Astrocyte of the cerebellum (primary cell): ENCODE measurements at regions not wholly inside any gene's neighbourhood (a gene's known extent, or its start where the extent isn't known, plus 50 kb on each side); places are given as distances from the start of the nearest gene placed in this dataset.

Source experiments
- DNase-seq: peaks from one replicate; pipeline ENCODE4 v3.0.0-alpha.2; 2011; ENCODE audit warnings: low read depth
- H3K4me3 ChIP-seq: 2 replicates; pipeline ENCODE4 v1.5.1; 2011; ENCODE audit warnings: mild to moderate bottlenecking, low read depth, low read length, moderate library complexity
- CTCF ChIP-seq: IDR thresholded peaks from 2 replicates; pipeline ENCODE4 v1.5.1; 2012; ENCODE audit warnings: low read length, low read depth, moderate library complexity, mild to moderate bottlenecking; ENCODE audit errors: missing control alignments
- in situ Hi-C: cut with HindIII; loops from 2 replicates; pipeline ENCODE4 v1.10.0; 2017; ENCODE audit warnings: low sequenced_read_pairs

GRCh38 chr2:5846881-5847280, 154.7 kb downstream of the SOX11 start:
- H3K4me3 ChIP-seq = no peak overlapping the region
- TF ChIP-seq CTCF = no peak
- in situ Hi-C loops = no loop called here
- peak; percentile 13 for DNase-seq

GRCh38 chr2:5849562-5849961, 157.4 kb downstream of the SOX11 start:
- TF ChIP-seq CTCF = no peak
- DNase-seq = no peak
- in situ Hi-C loops = no loop called here
- no peak overlapping the region for H3K4me3 ChIP-seq

- no peak overlapping the region for H3K4me3 ChIP-seq
- no peak for DNase-seq
- no peak for TF ChIP-seq CTCF
- in situ Hi-C loops = no loop called here
These were observed 159.2 kb downstream of the SOX11 start for GRCh38 chr2:5851410-5851809.

- DNase-seq = no peak
- no peak for TF ChIP-seq CTCF
- in situ Hi-C loops = no loop called here
- H3K4me3 ChIP-seq = no peak overlapping the region
These were observed 162.6 kb downstream of the SOX11 start for GRCh38 chr2:5854797-5855196.

- TF ChIP-seq CTCF = no peak
- no peak for DNase-seq
- in situ Hi-C loops = no loop called here
- no peak overlapping the region for H3K4me3 ChIP-seq
These were observed 174.9 kb downstream of the SOX11 start for GRCh38 chr2:5867056-5867455.

GRCh38 chr2:5868931-5869330, 176.7 kb downstream of the SOX11 start:
- no peak for DNase-seq
- H3K4me3 ChIP-seq = no peak overlapping the region
- TF ChIP-seq CTCF = no peak
- in situ Hi-C loops = no loop called here

GRCh38 chr2:5869936-5870335, 177.8 kb downstream of the SOX11 start:
- in situ Hi-C loops = no loop called here
- no peak overlapping the region for H3K4me3 ChIP-seq
- no peak for DNase-seq
- no peak for TF ChIP-seq CTCF
